GM13976 (cell line): ENCODE measurements at regions not wholly inside any gene's neighbourhood (a gene's known extent, or its start where the extent isn't known, plus 50 kb on each side); places are given as distances from the start of the nearest gene placed in this dataset.

ENCODE experiments used
- DNase-seq: peaks from one replicate; pipeline ENCODE4 v3.0.0; 2012; ENCODE audit warnings: low spot score
- CTCF ChIP-seq: IDR thresholded peaks from 2 replicates; pipeline ENCODE4 v1.5.1; 2012; ENCODE audit warnings: borderline replicate concordance, mild to moderate bottlenecking; ENCODE audit not compliant: insufficient read depth; ENCODE audit errors: extremely low read depth, missing control alignments, control extremely low read depth
- in situ Hi-C: fragments of 300-500 bp; cut with MboI; formaldehyde crosslinking; loops from one replicate; pipeline ENCODE4 v1.12.0; 2022; ENCODE audit warnings: low sequenced_read_pairs, mixed read lengths, inconsistent platforms; ENCODE audit not compliant: unreplicated experiment

- TF ChIP-seq CTCF = no peak
- in situ Hi-C loops = no loop called here
- DNase-seq = no peak
These were observed 174.4 kb upstream of the NECTIN1 start for GRCh38 chr11:119903389-119903788.

DNA sequence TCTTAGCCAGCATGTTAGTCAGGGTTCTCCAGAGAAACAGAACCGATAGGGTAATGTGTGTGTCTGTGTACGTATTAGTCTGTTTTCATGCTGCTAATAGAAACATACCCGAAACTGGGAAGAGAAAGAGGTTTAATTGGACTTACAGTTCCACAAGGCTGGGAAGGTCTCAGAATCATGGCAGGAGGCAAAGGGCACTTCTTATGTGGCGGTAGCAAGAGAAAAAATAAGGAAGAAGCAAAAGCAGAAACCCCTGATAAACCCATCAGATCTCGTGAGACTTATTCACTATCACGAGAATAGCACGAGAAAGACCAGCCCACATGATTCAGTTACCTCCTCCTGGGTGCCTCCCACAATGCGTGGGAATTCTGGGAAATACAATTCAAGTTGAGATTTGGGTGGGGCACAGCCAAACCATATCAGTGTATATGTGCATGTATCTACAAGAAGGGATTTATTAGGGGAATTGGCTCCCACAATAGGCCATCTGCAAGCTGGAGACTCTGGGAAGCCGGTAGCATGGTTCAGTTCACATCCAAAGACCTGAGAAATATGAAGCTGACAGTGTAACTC lies 173.7 kb upstream of the NECTIN1 start:
- in situ Hi-C loops = no loop called here
- no peak for TF ChIP-seq CTCF
- DNase-seq = no peak

DNA sequence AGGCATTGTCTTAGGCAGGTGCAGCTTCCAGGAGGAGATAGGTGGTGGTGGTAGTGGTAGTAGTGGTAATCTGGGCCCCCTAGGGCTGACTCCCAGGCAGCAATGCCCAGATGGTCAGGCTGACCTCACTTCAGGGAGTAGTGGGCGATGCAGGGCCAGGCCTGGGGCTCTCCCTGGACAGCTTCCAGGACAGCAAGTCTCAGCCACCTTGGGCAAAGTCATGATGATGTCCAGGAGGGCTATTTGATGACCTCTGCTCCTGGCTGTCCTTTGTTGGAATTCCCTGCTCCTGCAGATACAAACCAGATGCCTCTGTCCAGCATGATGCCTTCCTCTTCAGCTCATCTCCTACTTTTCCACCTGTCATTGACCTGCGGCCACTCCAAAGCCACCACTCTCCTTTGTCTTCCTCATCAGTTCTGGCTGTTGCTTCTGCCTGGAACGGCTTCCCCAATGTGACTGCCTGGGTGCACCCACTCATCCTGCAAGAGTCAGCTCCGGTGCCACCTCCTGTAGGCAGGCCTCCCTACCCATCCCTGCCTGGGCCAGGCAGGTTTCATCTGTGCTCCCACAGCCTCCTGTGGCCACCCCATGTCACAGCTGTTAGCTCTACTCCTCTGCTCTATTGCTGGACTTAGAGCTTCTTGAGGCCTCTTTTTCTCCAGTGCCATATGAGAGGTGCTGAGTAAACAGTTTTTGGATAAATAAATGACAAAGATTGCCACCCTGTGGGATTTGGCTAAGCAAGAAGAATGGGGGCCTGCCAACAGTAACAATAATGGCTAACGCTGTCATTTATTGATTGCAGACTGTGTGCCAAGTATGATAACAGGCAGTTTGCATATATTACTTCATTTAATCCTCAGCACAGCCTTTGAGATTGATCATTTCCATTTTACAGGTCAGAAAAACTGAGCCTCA lies 172.9 kb upstream of the NECTIN1 start:
- in situ Hi-C loops = no loop called here
- no peak for TF ChIP-seq CTCF

GRCh38 chr11:119899997-119900396 lies 171.0 kb upstream of the NECTIN1 start:
- no peak for DNase-seq
- no peak for TF ChIP-seq CTCF
- in situ Hi-C loops = no loop called here

More for the DNA sequence above, 172.9 kb upstream of the NECTIN1 start:
- no peak for DNase-seq

DNA sequence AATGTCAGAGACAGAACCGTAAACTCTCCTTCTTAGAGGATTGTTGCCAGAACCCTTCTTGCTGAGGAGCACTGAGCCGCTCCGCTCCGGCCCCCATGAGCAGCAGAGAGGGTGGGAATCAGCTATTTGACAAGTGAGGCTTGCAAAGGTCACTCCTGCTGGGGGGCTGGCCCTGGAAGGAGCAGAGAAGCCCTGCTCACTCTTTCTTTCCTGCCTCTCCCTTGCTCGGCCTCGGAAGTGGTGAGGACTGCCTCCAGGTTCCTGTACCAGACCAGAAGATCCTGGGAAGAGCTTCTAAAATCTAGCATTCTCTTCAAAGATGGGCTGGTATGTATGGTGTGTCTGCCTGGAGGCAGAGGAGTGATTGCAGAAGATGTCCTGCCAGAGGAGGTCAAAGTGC lies 168.6 kb upstream of the NECTIN1 start:
- DNase-seq = no peak
- in situ Hi-C loops = no loop called here
- no peak for TF ChIP-seq CTCF

- in situ Hi-C loops = no loop called here
- TF ChIP-seq CTCF = no peak
- DNase-seq = no peak
These were observed 168.0 kb upstream of the NECTIN1 start for GRCh38 chr11:119897046-119897440.
